ENCODE measurements at regions not wholly inside any gene's neighbourhood (a gene's known extent, or its start where the extent isn't known, plus 50 kb on each side); places are given as distances from the start of the nearest gene placed in this dataset.

DNA sequence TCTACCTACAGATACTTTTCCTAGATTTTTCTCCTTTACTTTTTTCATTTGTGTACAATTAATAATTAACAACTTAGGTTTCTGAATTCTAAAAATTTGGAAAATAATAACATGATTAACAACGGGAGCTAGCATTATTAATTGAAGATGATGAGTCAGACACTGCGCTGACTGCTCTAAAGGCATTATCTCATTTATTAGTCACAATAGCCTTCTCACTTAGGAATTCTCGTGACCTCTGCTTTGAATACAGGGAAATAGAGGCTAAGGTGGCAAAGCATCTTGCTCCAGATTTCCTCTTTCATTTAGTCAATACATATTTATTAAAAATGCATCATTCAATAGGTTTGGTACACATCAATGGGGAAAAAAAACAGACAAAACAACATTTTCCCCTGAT is 441.3 kb downstream of the PCDH18 start:
- no TSS peak for BruUV-seq (replicated peaks)
- no peaks in the 10 kb centered on the region for H3K36me3 ChIP-seq (ENCODE audit: control insufficient read depth, insufficient read depth, low read length)
- CTCF ChIA-PET, result no interaction called here
- no peak for ATAC-seq
- H3K9me3 ChIP-seq (ENCODE audit: control insufficient read depth, insufficient read depth, low read depth, low read length), result no peaks in the 10 kb centered on the region
- in situ Hi-C loops (cut with HindIII; ENCODE audit: low pct_unique_long_range_greater_than_20kb, low sequenced_read_pairs), result no loop called here
- intact Hi-C loops (cut with micrococcal nuclease; ENCODE audit: unreplicated experiment), result no loop called here
- TF ChIP-seq, protein P1, sequence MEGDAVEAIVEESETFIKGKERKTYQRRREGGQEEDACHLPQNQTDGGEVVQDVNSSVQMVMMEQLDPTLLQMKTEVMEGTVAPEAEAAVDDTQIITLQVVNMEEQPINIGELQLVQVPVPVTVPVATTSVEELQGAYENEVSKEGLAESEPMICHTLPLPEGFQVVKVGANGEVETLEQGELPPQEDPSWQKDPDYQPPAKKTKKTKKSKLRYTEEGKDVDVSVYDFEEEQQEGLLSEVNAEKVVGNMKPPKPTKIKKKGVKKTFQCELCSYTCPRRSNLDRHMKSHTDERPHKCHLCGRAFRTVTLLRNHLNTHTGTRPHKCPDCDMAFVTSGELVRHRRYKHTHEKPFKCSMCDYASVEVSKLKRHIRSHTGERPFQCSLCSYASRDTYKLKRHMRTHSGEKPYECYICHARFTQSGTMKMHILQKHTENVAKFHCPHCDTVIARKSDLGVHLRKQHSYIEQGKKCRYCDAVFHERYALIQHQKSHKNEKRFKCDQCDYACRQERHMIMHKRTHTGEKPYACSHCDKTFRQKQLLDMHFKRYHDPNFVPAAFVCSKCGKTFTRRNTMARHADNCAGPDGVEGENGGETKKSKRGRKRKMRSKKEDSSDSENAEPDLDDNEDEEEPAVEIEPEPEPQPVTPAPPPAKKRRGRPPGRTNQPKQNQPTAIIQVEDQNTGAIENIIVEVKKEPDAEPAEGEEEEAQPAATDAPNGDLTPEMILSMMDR (IDR thresholded peaks at IDR 0.05), result no peak
- TF ChIP-seq POLR2AphosphoS5 (IDR thresholded peaks at IDR 0.05; ENCODE audit: low read depth, low read length), result no peak
- TF ChIP-seq TCF7L2 (IDR thresholded peaks at IDR 0.05; ENCODE audit: low read depth, low read length), result no peak
- TF ChIP-seq SIN3A (IDR thresholded peaks at IDR 0.05; ENCODE audit: borderline replicate concordance, insufficient read depth, low read depth, low read length), result no peak
- TF ChIP-seq, protein P2, sequence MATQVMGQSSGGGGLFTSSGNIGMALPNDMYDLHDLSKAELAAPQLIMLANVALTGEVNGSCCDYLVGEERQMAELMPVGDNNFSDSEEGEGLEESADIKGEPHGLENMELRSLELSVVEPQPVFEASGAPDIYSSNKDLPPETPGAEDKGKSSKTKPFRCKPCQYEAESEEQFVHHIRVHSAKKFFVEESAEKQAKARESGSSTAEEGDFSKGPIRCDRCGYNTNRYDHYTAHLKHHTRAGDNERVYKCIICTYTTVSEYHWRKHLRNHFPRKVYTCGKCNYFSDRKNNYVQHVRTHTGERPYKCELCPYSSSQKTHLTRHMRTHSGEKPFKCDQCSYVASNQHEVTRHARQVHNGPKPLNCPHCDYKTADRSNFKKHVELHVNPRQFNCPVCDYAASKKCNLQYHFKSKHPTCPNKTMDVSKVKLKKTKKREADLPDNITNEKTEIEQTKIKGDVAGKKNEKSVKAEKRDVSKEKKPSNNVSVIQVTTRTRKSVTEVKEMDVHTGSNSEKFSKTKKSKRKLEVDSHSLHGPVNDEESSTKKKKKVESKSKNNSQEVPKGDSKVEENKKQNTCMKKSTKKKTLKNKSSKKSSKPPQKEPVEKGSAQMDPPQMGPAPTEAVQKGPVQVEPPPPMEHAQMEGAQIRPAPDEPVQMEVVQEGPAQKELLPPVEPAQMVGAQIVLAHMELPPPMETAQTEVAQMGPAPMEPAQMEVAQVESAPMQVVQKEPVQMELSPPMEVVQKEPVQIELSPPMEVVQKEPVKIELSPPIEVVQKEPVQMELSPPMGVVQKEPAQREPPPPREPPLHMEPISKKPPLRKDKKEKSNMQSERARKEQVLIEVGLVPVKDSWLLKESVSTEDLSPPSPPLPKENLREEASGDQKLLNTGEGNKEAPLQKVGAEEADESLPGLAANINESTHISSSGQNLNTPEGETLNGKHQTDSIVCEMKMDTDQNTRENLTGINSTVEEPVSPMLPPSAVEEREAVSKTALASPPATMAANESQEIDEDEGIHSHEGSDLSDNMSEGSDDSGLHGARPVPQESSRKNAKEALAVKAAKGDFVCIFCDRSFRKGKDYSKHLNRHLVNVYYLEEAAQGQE (IDR thresholded peaks at IDR 0.05; ENCODE audit: insufficient read depth in 1 of 2, low read depth in 2 of 2, low read length in 1 of 2), result no peak
- no peak for DNase-seq (ENCODE audit: low read depth, low spot score)
- H3K4me1 ChIP-seq (ENCODE audit: control insufficient read depth, insufficient read depth, low read length), result no peaks in the 10 kb centered on the region
- H3K4me3 ChIP-seq (ENCODE audit: low read depth in 2 of 2, low read length in 2 of 2), result no peak overlapping the region
- no peak overlapping the region for H3K27ac ChIP-seq (ENCODE audit: low read length)
- no peaks in the 10 kb centered on the region for H3K27me3 ChIP-seq (ENCODE audit: control insufficient read depth, insufficient read depth, low read length)
- POLR2A ChIA-PET, result no interaction called here

DNA sequence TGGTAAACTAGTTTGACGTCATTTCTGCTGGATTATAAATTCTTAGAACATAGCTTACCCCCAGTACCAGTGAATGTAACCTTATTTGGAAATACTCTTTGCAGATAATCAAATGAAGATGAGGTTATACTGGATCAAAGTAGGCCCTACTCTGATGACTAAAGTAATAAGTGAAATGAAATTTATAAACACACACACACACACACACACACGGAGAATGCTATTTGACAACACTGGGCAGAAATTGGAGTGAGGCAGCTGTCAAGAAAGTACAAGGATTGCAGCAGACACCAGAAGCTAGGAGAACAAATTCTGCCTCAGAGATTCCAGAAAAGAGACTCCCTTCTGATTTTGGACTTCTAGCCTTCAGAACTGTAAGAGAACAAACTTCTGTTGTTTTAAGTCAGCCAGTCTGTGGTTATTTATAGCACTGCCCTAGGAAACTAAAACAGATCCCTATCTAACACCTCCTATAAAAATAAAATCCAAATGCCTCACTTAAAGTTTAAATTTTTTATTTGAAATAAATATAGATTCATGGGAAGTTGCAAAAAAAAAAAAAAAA is 448.6 kb downstream of the PCDH18 start:
- Histone ChIP-seq H3K4me1 (ENCODE audit: control insufficient read depth, insufficient read depth, low read length) (no peaks in the 10 kb centered on the region), H3K36me3 (ENCODE audit: control insufficient read depth, insufficient read depth, low read length) (no peaks in the 10 kb centered on the region), H3K27me3 (ENCODE audit: control insufficient read depth, insufficient read depth, low read length) (no peaks in the 10 kb centered on the region), H3K9me3 (ENCODE audit: control insufficient read depth, insufficient read depth, low read depth, low read length) (no peaks in the 10 kb centered on the region), H3K27ac (ENCODE audit: low read length) (no peak overlapping the region), H3K4me3 (ENCODE audit: low read depth in 2 of 2, low read length in 2 of 2) (no peak overlapping the region)
- ChIA-PET CTCF (no interaction called here), POLR2A (interaction anchor here (0.6 kb wide), 2 partner anchors 24 to 37 kb away, joined by 3 to 4 read pairs; no protein-coding TSS in a partner anchor)
- TF ChIP-seq POLR2AphosphoS5 (IDR thresholded peaks at IDR 0.05; ENCODE audit: low read depth, low read length), result no peak
- no peak for TF ChIP-seq SIN3A (IDR thresholded peaks at IDR 0.05; ENCODE audit: borderline replicate concordance, insufficient read depth, low read depth, low read length)
- TF ChIP-seq, protein P2 (IDR thresholded peaks at IDR 0.05; ENCODE audit: insufficient read depth in 1 of 2, low read depth in 2 of 2, low read length in 1 of 2), result no peak
- TF ChIP-seq, protein P1 (IDR thresholded peaks at IDR 0.05), result no peak
- no peak for TF ChIP-seq TCF7L2 (IDR thresholded peaks at IDR 0.05; ENCODE audit: low read depth, low read length)
- ATAC-seq, result no peak
- intact Hi-C loops (cut with micrococcal nuclease; ENCODE audit: unreplicated experiment), result no loop called here
- in situ Hi-C loops (cut with HindIII; ENCODE audit: low pct_unique_long_range_greater_than_20kb, low sequenced_read_pairs), result no loop called here
- no TSS peak for BruUV-seq (replicated peaks)
- no peak for DNase-seq (ENCODE audit: low read depth, low spot score)

All from Panc1 (cell line).